ENCODE measurements at regions not wholly inside any gene's neighbourhood (a gene's known extent, or its start where the extent isn't known, plus 50 kb on each side); places are given as distances from the start of the nearest gene placed in this dataset.

GRCh38 chr10:3469639-3470020 lies 297.0 kb upstream of the PITRM1 start:
- no peak for DNase-seq (ENCODE audit: low read depth)
- TF ChIP-seq CTCF (IDR thresholded peaks at IDR 0.05; ENCODE audit: insufficient read depth, low read depth, low read length, missing control alignments) = no peak
- H3K4me3 ChIP-seq (ENCODE audit: low read depth, low read length) = no peak overlapping the region

GRCh38 chr10:3468919-3469638 lies 296.5 kb upstream of the PITRM1 start:
- DNase-seq (ENCODE audit: low read depth) = peak; percentile 68
- no peak overlapping the region for H3K4me3 ChIP-seq (ENCODE audit: low read depth, low read length)
- TF ChIP-seq CTCF (IDR thresholded peaks at IDR 0.05; ENCODE audit: insufficient read depth, low read depth, low read length, missing control alignments) = no peak

- no peak for DNase-seq (ENCODE audit: low read depth)
- TF ChIP-seq CTCF (IDR thresholded peaks at IDR 0.05; ENCODE audit: insufficient read depth, low read depth, low read length, missing control alignments) = no peak
- H3K4me3 ChIP-seq (ENCODE audit: low read depth, low read length) = no peak overlapping the region
These were observed 294.7 kb upstream of the PITRM1 start for GRCh38 chr10:3467052-3467951.

GRCh38 chr10:3465406-3465891 lies 292.9 kb upstream of the PITRM1 start:
- H3K4me3 ChIP-seq (ENCODE audit: low read depth, low read length) = no peak overlapping the region
- no peak for DNase-seq (ENCODE audit: low read depth)
- no peak for TF ChIP-seq CTCF (IDR thresholded peaks at IDR 0.05; ENCODE audit: insufficient read depth, low read depth, low read length, missing control alignments)

- no peak for TF ChIP-seq CTCF (IDR thresholded peaks at IDR 0.05; ENCODE audit: insufficient read depth, low read depth, low read length, missing control alignments)
- no peak for DNase-seq (ENCODE audit: low read depth)
- no peak overlapping the region for H3K4me3 ChIP-seq (ENCODE audit: low read depth, low read length)
These were observed 292.3 kb upstream of the PITRM1 start for GRCh38 chr10:3464760-3465405.

GRCh38 chr10:3460420-3461128 lies 288.0 kb upstream of the PITRM1 start:
- TF ChIP-seq CTCF (IDR thresholded peaks at IDR 0.05; ENCODE audit: insufficient read depth, low read depth, low read length, missing control alignments) = no peak
- DNase-seq (ENCODE audit: low read depth) = no peak

More at GRCh38 chr10:3460420-3461128, 288.0 kb upstream of the PITRM1 start:
- no peak overlapping the region for H3K4me3 ChIP-seq (ENCODE audit: low read depth, low read length)
